Lower leg skin (tissue), 3 donors: ENCODE measurements at regions not wholly inside any gene's neighbourhood (a gene's known extent, or its start where the extent isn't known, plus 50 kb on each side); places are given as distances from the start of the nearest gene placed in this dataset.

Experiments
- POLR2A ChIP-seq, 2 donors: fragments of 450-650 bp; IDR thresholded peaks; one replicate each; pipeline ENCODE4 v1.6.1; 2016 to 2017; ENCODE audit warnings: antibody characterized with exemption in 2 of 2, mild to moderate bottlenecking in 1 of 2, moderate library complexity in 1 of 2
- TF ChIP-seq, protein P1 (sequence below), 3 donors: fragments of 450-650 bp; IDR thresholded peaks; one replicate each; pipeline ENCODE4 v1.5.1; 2016; ENCODE audit warnings: antibody characterized with exemption in 3 of 3, mild to moderate bottlenecking in 3 of 3, moderate library complexity in 2 of 3

GRCh38 chr6:104640761-104641160, 219.0 kb downstream of the HACE1 start:
- TF ChIP-seq, protein P1, sequence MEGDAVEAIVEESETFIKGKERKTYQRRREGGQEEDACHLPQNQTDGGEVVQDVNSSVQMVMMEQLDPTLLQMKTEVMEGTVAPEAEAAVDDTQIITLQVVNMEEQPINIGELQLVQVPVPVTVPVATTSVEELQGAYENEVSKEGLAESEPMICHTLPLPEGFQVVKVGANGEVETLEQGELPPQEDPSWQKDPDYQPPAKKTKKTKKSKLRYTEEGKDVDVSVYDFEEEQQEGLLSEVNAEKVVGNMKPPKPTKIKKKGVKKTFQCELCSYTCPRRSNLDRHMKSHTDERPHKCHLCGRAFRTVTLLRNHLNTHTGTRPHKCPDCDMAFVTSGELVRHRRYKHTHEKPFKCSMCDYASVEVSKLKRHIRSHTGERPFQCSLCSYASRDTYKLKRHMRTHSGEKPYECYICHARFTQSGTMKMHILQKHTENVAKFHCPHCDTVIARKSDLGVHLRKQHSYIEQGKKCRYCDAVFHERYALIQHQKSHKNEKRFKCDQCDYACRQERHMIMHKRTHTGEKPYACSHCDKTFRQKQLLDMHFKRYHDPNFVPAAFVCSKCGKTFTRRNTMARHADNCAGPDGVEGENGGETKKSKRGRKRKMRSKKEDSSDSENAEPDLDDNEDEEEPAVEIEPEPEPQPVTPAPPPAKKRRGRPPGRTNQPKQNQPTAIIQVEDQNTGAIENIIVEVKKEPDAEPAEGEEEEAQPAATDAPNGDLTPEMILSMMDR (IDR thresholded peaks at IDR 0.05) = no peak
- TF ChIP-seq POLR2A (IDR thresholded peaks at IDR 0.05) = no peak
